ENCODE measurements at regions not wholly inside any gene's neighbourhood (a gene's known extent, or its start where the extent isn't known, plus 50 kb on each side); places are given as distances from the start of the nearest gene placed in this dataset.

DNA sequence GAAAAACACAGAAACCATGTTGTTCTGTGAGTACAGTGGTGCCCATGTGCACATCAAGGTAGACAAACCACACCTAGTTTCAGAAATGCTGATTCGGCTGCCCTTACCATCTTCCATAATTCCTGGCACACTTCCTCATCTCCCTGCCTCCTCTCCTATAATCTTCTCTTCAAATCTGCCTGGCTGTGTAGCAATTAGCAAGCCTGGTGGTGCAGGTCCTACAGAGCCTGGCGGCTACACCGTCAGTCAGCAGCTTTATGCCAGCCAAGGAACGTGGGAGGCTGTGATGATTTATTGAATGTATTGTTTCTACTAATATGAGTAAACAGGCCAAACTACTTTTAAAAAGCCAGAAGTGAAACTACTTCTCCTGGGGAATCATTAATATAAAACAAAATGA lies 106.8 kb downstream of the SEMA6D start:
- TF ChIP-seq, protein P1, sequence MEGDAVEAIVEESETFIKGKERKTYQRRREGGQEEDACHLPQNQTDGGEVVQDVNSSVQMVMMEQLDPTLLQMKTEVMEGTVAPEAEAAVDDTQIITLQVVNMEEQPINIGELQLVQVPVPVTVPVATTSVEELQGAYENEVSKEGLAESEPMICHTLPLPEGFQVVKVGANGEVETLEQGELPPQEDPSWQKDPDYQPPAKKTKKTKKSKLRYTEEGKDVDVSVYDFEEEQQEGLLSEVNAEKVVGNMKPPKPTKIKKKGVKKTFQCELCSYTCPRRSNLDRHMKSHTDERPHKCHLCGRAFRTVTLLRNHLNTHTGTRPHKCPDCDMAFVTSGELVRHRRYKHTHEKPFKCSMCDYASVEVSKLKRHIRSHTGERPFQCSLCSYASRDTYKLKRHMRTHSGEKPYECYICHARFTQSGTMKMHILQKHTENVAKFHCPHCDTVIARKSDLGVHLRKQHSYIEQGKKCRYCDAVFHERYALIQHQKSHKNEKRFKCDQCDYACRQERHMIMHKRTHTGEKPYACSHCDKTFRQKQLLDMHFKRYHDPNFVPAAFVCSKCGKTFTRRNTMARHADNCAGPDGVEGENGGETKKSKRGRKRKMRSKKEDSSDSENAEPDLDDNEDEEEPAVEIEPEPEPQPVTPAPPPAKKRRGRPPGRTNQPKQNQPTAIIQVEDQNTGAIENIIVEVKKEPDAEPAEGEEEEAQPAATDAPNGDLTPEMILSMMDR (conservative IDR thresholded peaks at IDR 0.05) = no peak
- H3K27ac ChIP-seq = no peak overlapping the region

DNA sequence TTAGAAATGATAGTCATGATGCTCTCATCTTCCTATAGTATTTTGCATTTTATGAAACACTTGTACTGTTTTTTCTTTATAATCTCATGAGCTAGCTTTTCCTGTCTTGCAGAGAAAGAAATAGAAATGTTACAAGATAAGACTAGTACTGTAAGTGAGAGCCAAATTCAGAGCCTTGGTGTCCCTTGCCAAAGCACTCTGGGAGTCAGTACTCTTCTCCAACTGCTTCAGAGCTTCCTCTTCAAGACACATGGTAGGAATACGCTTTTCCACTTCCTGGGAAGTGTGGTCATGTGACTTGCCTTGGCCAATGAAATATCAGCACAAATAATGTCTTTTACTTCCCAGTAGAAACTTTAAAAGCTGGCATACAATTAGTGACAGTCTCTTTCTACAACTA lies 112.4 kb downstream of the SEMA6D start:
- H3K27ac ChIP-seq = no peak overlapping the region
- TF ChIP-seq, protein P1 (conservative IDR thresholded peaks at IDR 0.05) = no peak

DNA sequence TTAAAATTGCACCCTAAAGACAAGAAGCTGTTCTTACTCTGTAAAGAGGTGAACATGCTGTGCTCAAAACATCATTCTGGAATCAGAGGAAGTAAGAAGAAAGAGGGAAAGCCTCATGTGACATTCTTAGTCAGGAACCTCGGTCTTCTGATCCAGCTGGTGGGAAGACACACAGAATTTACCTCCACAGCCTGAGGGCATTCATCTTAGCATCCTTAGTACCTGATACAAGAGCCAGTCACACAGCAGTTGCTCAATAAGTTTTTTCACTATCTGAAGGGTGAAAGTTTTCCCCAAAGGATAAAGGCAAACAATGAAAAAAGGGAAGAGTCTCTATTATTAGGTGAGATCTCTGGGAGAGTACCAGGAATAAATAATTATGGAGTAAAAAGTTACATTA lies 116.8 kb downstream of the SEMA6D start:
- TF ChIP-seq, protein P1 (conservative IDR thresholded peaks at IDR 0.05) = no peak
- no peak overlapping the region for H3K27ac ChIP-seq

DNA sequence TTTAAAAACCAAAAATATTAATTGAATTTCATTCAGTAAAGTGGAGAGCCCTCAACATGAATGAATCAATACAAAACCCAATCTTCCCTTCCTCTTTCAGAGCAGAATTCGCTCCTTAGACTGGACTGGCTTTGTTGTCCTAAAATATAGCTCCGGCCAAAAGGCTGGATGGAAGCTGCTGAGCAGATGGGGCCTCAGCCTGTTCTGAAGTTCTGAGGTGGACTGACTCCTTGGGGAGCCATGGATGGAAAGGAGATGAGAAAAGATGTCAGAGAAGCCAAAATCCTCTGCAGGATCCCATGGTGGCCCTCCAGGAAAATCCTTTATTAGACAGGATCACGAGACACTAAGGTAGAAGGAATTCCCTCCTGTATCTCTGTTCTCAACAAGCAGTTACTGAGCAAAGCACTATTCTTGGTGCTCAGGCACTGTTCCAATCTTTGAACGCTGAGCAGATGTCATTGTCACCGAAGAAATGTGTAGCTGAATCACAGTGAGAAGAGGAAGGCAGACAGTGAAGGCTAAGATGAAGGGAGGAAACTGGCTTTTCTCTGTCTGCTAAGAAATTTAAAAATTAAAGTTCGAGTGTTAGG lies 122.0 kb downstream of the SEMA6D start:
- TF ChIP-seq, protein P1 (conservative IDR thresholded peaks at IDR 0.05) = no peak
- H3K27ac ChIP-seq = no peak overlapping the region

DNA sequence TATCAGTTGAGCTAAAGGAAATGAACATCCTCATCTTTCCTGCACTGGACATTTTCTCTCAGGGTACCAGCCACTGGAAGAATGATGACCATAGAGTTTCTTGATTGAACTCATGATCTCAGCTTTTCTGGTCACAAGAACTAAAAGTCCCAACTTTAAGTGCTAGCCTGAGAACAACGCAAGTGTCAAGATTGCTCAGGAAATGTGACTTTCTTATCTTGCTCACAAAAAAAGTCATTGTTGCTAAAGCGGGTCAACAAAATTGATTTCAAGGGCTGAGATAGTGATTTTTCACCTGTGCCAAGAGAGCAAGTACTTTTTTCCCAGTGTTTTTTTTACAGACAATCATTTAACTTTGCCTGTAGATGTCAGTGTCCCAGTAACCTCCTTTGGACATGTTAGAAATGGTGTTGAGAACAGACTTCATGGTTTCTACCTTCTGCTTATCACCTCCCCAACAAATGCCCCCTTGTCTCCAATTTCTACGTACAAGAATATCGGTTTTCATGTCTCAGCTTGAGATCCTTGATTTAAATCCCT lies 125.9 kb downstream of the SEMA6D start:
- no peak overlapping the region for H3K27ac ChIP-seq
- TF ChIP-seq, protein P1 (conservative IDR thresholded peaks at IDR 0.05) = no peak

DNA sequence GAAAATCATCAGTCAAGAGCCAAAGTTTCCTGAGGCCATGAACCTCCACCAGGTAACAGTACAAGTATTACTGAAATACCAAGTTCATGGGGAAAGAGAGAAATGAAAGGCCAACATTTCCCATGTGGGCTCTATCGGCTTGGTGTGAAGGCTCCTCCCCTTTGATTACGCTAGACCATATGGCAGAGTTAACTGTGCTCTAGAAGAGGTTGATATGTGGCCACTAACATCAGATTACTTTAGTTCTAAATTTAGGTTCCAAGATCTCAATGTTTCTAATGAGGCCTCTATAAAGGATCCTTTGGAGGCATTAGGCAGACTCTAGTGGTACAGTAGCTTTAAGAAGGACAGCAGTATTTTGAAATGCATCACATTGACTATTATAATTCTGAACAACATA lies 127.1 kb downstream of the SEMA6D start:
- TF ChIP-seq, protein P1 (conservative IDR thresholded peaks at IDR 0.05) = no peak
- H3K27ac ChIP-seq = no peak overlapping the region

DNA sequence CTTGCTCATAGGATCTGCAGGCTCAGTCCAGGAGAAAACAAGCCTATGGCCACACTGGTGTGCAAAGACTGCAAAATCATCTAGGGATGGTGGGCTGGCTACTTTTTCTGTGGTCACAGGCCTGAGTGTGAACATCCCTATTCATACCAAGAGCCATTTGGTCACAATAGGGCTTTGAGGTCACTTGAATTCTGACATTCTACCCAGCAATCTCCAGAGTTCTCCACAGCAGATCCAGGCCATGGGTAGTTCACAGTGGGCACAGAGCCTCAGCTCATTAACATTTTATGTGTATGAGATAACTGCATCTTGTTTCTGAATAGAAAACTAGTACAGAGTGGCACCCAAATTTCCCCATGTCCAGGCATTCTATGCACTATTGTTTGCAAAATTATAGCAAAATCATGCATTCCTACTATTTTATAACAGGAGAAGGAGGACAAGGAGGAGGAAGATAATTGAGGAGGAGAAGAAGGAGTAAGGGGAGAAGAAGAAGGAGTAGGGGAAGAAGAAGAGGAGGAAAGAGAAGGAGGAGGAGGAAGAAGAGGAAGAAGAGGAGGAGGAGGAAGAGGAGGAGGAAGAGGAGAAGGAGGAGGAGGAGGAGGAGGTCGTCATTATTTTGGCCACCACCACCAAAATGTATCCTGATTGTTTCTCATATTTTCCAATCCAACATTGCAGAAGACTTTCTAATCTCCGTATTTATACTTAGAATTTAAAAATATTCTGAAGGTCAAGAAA lies 129.0 kb downstream of the SEMA6D start:
- TF ChIP-seq, protein P1 (conservative IDR thresholded peaks at IDR 0.05) = no peak
- H3K27ac ChIP-seq = no peak overlapping the region

Measured in VCaP (cell line).